ENCODE measurements at regions not wholly inside any gene's neighbourhood (a gene's known extent, or its start where the extent isn't known, plus 50 kb on each side); places are given as distances from the start of the nearest gene placed in this dataset.

- TF ChIP-seq CTCF (IDR thresholded peaks at IDR 0.05) (no peak), POLR2A (IDR thresholded peaks at IDR 0.05) (no peak)
Measured at GRCh38 chr4:121514443-121514842, 133.6 kb upstream of the QRFPR start.

All from esophagus squamous epithelium (tissue), 4 donors.